ENCODE measurements at regions not wholly inside any gene's neighbourhood (a gene's known extent, or its start where the extent isn't known, plus 50 kb on each side); places are given as distances from the start of the nearest gene placed in this dataset.

DNA sequence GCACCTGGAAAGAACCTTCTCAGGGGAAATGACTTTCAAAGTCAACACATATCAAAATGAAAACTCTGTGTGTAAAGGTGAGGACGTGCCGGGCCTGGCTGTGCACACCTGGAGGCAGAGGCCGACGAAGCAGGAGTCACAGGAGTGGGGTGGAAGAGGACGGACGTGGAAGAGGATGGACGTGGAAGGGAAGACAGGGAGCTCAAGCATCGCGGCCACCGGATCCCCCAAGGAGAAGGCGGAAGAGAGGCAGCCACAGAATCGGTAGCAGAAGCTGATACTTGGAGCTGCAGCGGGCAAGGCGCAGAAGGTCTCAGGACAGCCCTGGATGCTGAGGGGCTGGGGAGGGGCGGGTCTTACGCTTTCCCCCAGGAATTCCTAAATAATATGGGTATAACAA, 519.8 kb downstream of the BRD1 start:
- no peak for DNase-seq (ENCODE audit: insufficient read length, low spot score)
- no peak for FAIRE-seq
- no peak for TF ChIP-seq CTCF (IDR thresholded peaks at IDR 0.05; ENCODE audit: insufficient read depth, missing control alignments)

- FAIRE-seq, result no peak
- no peak for DNase-seq (ENCODE audit: insufficient read length, low spot score)
- TF ChIP-seq CTCF (IDR thresholded peaks at IDR 0.05; ENCODE audit: insufficient read depth, missing control alignments), result no peak
These were observed 520.2 kb downstream of the BRD1 start for GRCh38 chr22:49307481-49307830.

DNA sequence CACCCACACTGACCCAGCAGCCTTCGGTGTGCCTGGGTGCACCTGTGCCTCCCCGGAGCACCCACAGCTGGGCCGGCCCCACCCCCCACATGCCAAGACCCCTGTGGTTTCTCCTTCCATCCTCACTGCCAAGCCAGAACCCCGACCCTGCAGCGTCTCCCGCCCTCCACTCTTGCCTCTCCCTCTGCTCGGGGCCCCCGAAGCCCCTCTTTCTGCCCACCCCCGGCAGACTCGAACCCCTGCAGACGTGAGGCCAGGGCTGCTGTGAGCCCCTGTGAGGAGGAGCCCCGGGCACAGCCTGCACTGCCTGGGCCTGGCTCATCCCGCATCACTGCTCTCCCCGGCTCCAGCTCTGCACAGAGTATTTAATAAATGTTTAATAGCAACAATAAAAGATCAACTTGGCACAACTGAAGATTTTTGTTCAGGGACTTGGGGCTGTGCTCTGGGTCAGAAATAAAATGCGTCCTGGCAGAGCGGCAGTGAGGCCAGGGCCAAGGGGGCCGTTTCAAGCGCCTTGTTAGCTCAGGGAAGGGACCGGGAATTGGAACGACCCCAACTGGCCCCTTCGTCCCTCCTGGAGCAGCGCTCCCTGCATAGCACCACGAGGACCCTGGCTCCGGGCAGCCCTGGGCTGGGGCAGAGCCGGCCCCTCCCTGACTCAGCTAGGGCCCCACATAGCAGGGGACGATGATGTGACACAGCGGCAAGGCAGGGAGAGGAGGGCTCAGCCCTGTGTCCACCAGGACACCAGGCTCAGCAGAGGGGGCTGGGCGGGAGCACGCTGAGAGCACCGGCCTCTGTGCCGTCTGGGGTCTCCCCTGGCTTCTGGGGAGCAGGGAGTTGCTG, 520.8 kb downstream of the BRD1 start:
- FAIRE-seq (no peak), DNase-seq (ENCODE audit: insufficient read length, low spot score) (no peak)
- no peak for TF ChIP-seq CTCF (IDR thresholded peaks at IDR 0.05; ENCODE audit: insufficient read depth, missing control alignments)

- DNase-seq (ENCODE audit: insufficient read length, low spot score) (no peak), FAIRE-seq (no peak)
- no peak for TF ChIP-seq CTCF (IDR thresholded peaks at IDR 0.05; ENCODE audit: insufficient read depth, missing control alignments)
These were observed 521.6 kb downstream of the BRD1 start for GRCh38 chr22:49305966-49306631.

GRCh38 chr22:49305214-49305965, 522.3 kb downstream of the BRD1 start:
- no peak for FAIRE-seq

DNA sequence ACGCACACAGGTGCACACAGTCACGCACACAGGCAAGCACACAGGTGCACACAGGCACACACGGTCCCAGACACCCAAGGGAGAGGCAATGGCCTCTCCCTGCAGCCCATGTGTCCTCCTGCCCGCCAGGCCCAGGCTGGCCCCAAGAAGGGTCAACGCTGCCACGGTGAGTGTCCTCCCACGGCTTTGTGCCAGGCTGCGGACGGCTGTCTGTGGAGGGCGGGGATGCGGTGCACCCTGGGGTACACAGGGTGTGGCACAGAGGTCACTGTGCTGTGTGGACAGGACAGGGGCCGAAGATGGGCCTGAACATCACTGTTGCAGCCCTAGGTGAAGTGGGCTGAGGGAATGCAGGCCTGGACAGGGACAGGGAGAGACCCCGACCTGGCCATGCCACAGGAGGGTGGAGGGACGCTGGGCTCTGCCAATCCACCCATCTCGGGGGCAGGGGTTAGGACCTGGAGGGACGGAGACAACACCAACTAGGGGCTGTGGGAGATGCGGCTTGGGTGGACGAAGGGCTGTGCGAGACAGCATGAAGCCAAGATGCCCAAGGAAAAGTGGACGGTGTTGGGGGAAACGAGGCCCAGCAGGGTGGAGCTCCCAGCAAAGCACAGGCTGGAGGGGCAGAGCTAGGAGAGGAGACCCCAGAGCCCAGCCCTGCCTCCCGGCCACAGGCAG, 523.8 kb downstream of the BRD1 start:
- DNase-seq (ENCODE audit: insufficient read length, low spot score), result no peak
- no peak for TF ChIP-seq CTCF (IDR thresholded peaks at IDR 0.05; ENCODE audit: insufficient read depth, missing control alignments)
- FAIRE-seq, result no peak

More at GRCh38 chr22:49305214-49305965, 522.3 kb downstream of the BRD1 start:
- DNase-seq (ENCODE audit: insufficient read length, low spot score), result no peak
- peak; percentile 45 for TF ChIP-seq CTCF (IDR thresholded peaks at IDR 0.05; ENCODE audit: insufficient read depth, missing control alignments)

Data from D721Med (cell line).